ENCODE measurements at regions not wholly inside any gene's neighbourhood (a gene's known extent, or its start where the extent isn't known, plus 50 kb on each side); places are given as distances from the start of the nearest gene placed in this dataset.
A peak's percentile ranks its signal among the peaks of the same experiment; 100 is the strongest.
"Not testable (repeated sequence)": the region's sequence is repeated elsewhere in the genome, so short reads cannot be mapped to it uniquely, and the experiment has no call there.

DNA sequence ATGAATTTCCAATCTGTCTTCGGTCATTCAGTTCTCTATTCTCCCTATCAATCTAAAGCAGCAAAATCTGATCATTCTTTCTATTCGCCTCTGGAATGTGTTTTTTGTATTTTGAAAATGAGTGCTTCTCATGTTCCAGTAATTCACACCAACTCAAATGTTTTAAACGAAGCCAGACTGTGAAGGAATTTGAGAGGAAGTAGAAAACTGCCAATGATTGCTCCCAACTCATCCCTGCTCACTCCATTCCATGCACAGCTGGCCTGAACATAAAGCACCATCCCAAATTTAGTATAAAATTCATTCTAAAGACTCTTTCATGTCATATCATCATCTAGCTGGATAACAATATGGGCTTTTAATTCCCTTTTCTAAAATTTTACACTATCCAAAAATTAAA lies 123.8 kb downstream of the DUSP6 start:
- no peak for DNase-seq
- TF ChIP-seq GATA1 (IDR thresholded peaks at IDR 0.05; ENCODE audit: low read depth, low read length) (no peak), POLR2A (IDR thresholded peaks at IDR 0.05; ENCODE audit: low read length) (no peak)

DNA sequence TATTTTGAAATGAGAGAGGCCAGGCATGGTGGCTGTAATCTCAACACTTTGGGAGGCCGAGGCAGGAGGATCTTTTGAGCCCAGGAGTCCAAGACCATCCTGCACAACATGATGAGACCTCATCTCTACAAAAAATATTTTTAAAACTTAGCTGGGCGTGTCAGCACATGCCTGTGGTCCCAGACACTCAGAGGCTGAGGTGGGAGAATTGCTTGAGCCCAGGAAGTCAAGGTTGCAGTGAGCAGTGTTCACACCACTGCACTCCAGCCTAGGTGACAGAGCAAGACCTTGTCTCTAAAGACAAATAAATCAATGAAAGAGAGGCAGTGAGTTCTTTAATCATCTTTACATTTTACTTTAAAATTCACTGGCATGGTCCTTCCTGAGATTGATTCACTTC lies 124.5 kb downstream of the DUSP6 start:
- TF ChIP-seq POLR2A (IDR thresholded peaks at IDR 0.05; ENCODE audit: low read length) (no peak), GATA1 (IDR thresholded peaks at IDR 0.05; ENCODE audit: low read depth, low read length) (no peak)
- no peak for DNase-seq

DNA sequence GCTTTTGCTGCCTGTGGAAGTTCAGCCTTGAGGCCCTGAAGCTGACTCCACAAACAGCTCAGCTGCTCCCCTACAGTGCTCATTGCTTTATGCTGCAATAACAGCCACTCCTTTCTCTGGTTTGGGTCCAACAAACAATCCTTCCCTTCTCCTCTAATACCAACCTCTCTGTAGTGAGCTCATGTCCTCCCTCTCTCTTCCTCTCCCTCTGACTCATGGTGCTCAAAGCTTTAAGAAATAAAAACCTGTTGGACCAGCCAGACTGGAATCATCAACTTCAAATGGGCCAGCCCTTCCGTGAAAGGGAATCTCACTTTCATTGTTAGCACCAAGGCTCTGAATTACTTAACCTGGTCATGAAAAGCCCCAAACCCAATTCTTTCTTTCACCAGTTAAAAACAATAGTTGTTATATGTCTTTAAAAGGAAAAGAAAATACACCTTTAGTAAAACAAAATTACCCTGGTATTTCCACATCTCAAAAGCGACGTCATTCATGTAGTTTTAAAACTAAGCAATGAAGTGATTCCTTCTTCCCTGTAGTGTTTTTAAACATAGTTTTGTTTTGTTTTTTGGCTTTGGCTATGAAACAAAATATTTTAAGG lies 126.4 kb downstream of the DUSP6 start:
- no peak for DNase-seq

DNA sequence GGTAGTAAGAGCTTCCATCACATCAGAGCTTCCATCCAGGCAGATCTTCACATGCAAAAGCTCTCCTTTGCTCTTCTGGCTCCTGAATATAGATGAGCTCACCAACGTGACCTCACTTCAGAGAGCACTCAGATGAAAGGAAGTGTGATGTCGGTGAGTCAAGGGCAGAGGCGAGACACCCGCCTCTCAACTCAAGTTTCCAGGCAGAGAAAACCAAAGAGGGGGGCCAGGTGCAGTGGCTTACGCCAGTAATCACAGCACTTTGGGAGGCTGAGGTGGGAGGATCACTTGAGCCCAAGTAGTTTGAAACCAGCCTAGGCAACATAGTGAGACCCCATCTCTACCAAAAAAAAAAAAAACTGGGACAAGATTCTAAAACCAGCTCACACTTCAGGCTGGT lies 126.9 kb downstream of the DUSP6 start:
- no peak for TF ChIP-seq GATA1 (IDR thresholded peaks at IDR 0.05; ENCODE audit: low read depth, low read length)
- no peak for TF ChIP-seq POLR2A (IDR thresholded peaks at IDR 0.05; ENCODE audit: low read length)
- DNase-seq, result no peak

More for the DNA sequence above, 126.4 kb downstream of the DUSP6 start:
- no peak for TF ChIP-seq GATA1 (IDR thresholded peaks at IDR 0.05; ENCODE audit: low read depth, low read length)
- no peak for TF ChIP-seq POLR2A (IDR thresholded peaks at IDR 0.05; ENCODE audit: low read length)

DNA sequence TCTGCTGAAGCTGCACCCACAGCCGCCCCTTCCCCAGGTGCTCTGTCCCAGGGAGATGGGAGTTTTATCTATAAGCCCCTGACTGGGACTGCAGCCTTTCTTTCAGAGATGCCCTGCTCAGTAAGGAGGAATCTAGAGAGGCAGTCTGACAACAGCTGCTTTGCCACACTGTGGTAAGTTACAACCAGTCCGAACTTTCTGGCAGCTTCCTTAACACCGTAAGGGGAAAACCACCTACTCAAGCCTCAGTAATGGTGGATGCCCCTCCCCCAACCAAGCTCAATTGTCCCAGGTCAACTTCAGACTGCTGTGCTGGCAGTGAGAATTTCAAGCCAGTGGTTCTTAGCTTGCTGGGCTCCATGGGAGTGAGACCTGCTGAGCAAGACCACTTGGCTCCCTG lies 129.7 kb downstream of the DUSP6 start:
- DNase-seq, result not testable (repeated sequence)

DNA sequence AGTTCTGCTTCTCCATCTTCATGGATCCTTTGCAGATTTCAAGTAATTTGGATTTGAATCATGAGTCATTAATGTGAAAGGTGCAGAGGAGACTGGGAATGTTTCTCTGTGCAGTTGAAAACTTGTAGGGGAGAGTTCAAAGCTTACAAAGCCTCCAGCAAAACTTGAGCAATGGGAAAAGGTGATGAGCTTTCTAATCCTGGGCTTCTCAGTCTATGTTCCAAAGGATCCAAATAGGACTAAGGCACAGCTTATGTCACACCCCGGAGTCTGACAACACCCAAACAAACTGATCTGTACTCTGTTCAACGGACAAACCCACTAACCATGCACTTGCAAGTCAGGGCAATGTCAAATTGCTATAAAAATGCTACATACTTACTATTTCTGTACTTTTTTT lies 134.8 kb downstream of the DUSP6 start:
- TF ChIP-seq POLR2A (IDR thresholded peaks at IDR 0.05; ENCODE audit: low read length), result no peak
- TF ChIP-seq GATA1 (IDR thresholded peaks at IDR 0.05; ENCODE audit: low read depth, low read length), result no peak
- DNase-seq, result no peak

DNA sequence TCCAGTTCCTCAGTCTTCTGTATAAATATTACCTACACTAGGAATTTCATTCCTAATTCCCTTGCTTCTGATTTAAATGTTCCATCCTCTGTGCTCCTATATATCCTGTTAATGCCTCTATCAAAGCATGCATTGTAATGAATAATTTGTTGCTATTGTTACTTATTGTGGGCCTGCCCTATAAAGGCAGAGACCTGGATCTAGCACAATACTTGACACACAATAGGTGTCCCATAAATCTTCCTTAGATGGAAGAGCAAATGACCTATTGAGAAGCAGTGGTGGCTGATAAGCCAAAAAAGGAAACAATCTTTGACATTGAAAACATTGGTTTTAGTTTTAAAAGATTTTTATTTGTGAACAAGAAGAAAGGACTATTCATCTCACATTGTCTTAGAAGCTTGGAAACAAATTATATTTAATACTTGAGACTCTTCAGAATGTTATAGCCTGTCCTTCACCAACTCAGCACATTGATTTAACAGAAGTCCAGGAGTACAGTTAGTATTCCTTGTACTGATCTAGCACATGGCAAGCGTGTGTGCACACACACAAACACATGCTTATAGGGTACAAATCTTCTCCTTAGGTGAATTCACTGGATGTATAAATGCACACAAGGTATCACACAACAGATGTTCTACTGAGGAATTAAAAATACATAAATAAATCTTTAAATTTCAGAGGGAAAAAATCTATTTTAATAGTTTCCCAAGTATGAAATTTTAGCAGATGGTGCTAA lies 135.9 kb downstream of the DUSP6 start:
- no peak for TF ChIP-seq GATA1 (IDR thresholded peaks at IDR 0.05; ENCODE audit: low read depth, low read length)
- no peak for TF ChIP-seq POLR2A (IDR thresholded peaks at IDR 0.05; ENCODE audit: low read length)
- no peak for DNase-seq

DNA sequence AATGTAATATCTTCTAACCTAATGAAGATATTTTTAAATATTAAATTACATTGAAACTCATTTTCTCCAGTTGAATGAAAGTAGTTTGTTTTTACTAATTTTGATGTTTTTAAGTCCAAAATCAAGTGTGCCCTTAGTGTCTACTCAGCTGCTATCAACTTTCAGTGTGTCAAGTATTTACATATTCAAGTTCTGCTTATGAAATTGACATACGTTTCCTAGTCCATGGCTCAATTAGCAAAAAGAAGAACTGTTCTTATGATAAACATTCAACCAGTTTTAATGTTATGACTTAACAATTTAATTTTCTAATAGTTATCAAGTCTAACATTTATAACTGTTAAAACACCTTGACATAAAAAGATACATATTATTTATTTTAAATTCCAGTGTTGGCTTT lies 137.1 kb downstream of the DUSP6 start:
- no peak for DNase-seq
- TF ChIP-seq POLR2A (IDR thresholded peaks at IDR 0.05; ENCODE audit: low read length), result no peak
- TF ChIP-seq GATA1 (IDR thresholded peaks at IDR 0.05; ENCODE audit: low read depth, low read length), result no peak

DNA sequence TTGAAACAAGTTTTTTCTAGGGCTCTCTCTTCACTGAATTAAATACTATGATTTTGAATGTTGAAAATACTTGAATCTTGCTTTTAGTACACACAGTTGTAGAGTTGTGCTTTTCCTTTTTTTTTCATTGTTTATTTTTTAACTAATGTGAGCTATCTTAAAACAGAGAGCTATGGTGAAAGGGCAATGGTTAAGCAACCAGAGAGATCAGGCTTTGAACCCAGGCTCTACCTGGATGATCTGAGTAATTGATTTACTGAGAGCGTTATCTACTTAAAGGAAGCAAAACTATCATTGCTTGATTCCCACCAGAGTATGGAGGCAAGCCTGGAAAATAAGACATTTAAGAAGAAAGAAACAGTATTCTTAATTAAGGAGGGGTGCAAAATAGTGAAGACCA lies 138.6 kb downstream of the DUSP6 start:
- no peak for DNase-seq
- no peak for TF ChIP-seq GATA1 (IDR thresholded peaks at IDR 0.05; ENCODE audit: low read depth, low read length)
- no peak for TF ChIP-seq POLR2A (IDR thresholded peaks at IDR 0.05; ENCODE audit: low read length)

DNA sequence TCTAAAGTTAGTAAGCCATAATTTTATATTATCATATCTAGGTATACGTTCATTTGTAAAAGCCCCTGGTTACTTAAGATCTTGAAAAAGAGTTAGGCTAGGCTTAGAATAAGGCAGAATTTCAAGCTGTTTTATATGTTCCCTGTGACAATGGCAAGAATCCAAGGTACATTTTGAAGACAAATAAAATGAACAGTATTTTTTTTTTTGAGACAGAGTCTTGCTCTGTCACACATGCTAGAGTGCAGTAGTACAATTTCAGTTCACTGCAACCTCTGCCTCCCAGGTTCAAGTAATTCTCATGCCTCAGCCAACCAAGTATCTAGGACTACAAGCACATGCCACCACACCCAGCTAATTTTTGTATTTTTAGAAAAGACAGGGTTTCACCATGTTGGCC lies 139.2 kb downstream of the DUSP6 start:
- TF ChIP-seq GATA1 (IDR thresholded peaks at IDR 0.05; ENCODE audit: low read depth, low read length) (no peak), POLR2A (IDR thresholded peaks at IDR 0.05; ENCODE audit: low read length) (no peak)
- DNase-seq, result no peak

DNA sequence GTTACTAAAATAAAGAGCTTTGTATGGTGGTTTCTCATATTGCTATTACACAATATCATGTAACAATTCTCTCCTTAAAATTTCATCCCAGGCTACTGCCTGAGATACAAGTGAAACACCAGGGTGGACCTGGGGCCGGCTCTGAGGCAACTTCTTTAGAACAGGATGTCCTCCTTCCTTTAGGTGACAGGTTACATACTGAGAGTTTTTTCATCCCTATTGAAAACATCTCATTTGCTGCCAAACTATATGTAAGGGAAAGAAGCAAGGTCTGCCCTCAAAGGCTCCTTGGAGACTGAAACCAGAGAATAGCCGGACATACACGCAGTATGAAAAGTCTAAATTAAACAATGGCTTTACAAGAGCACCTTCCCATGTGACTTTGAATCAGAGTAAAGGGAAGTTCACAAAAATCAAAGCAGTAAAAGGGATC lies 139.9 kb downstream of the DUSP6 start:
- TF ChIP-seq GATA1 (IDR thresholded peaks at IDR 0.05; ENCODE audit: low read depth, low read length) (no peak), POLR2A (IDR thresholded peaks at IDR 0.05; ENCODE audit: low read length) (no peak)
- no peak for DNase-seq

DNA sequence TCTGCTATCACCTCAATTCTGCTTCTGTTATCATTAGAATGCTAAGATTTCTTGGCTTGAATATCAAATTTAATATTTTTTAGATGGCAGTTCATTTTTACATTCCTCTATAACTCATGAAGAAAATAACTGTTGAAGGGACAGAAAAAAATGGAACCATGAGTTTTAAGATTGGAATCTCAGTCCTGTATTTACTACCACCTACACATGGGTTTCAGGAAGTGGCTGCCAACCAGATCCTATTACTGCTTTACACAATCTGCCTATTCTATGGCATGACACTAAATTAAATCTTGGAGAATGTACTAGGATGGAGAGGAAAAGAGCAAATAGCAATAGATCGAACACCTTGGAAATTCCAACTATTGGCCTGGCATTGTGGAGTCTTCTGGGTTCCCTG lies 140.8 kb downstream of the DUSP6 start:
- no peak for TF ChIP-seq POLR2A (IDR thresholded peaks at IDR 0.05; ENCODE audit: low read length)
- no peak for TF ChIP-seq GATA1 (IDR thresholded peaks at IDR 0.05; ENCODE audit: low read depth, low read length)
- DNase-seq, result no peak

DNA sequence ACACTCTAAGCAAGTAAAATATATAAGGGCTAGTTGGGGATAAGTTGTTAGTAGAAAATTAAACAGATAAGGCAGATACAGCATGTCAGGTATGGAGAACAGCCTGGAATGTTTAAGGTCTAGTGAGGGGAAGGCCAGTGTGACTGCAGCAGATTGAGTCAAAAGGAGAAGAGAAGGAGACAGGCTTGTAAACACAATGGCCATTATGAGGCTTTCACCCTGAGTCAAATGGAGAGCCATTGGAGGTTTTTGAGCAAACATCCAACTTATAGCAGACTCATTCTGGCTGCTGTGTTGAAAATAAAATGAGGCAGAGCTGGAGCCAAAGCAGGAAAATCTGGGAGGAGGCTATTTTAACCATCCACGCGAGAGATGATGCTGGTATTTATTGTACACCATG lies 142.0 kb downstream of the DUSP6 start:
- no peak for TF ChIP-seq GATA1 (IDR thresholded peaks at IDR 0.05; ENCODE audit: low read depth, low read length)
- TF ChIP-seq POLR2A (IDR thresholded peaks at IDR 0.05; ENCODE audit: low read length), result no peak
- no peak for DNase-seq

DNA sequence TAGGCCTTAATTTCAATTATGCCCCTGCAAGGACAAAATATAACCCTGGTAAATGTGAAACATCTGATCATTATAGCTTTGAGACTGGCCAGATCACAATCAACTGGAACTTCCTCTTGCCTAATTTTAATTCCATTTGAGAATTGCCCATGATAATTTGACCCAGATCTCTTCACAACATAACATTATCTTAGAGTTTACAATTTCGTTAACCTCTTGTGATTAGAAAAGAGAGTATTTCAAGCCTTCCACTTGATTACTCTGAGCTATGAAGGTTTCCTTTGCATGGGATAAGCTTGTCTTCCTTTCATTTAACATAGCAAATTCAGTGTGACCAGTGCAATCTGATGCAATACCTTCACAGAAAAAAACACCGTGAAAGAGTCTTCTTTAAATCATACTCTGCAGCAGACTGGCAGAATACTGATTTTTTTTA lies 143.6 kb downstream of the DUSP6 start:
- peak in 1 of 2 experiments; percentile 23 for DNase-seq
- no peak for TF ChIP-seq POLR2A (IDR thresholded peaks at IDR 0.05; ENCODE audit: low read length)
- no peak for TF ChIP-seq GATA1 (IDR thresholded peaks at IDR 0.05; ENCODE audit: low read depth, low read length)

DNA sequence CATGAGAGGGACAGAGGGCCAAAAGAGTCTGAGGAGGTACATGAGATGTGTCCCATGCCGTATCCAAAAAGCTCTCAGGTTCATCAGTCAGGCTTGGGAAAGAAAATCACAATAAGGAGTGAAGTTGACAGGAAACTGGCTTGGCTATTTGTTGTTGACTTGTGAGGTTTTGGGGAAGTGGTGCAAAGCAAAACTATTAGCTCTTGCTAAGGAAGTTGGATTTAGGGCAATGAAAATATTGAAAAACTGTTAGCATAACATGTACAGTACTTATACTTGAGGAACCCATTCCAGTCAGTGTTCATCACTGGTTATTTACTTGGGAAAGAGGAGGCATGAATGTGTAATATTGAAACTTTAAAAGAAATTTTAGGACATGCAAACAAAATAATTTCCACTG lies 145.9 kb downstream of the DUSP6 start:
- DNase-seq, result no peak
- no peak for TF ChIP-seq GATA1 (IDR thresholded peaks at IDR 0.05; ENCODE audit: low read depth, low read length)
- TF ChIP-seq POLR2A (IDR thresholded peaks at IDR 0.05; ENCODE audit: low read length), result no peak
